Embryonic facial prominence (tissue), 1 donor: ENCODE measurements at regions not wholly inside any gene's neighbourhood (a gene's known extent, or its start where the extent isn't known, plus 50 kb on each side); places are given as distances from the start of the nearest gene placed in this dataset.
"Not testable (repeated sequence)": the region's sequence is repeated elsewhere in the genome, so short reads cannot be mapped to it uniquely, and the experiment has no call there.

ENCODE experiments used
- DNase-seq: peaks from one replicate; pipeline ENCODE4 v3.0.0-alpha.2; 2016; ENCODE audit errors: extremely low spot score

DNA sequence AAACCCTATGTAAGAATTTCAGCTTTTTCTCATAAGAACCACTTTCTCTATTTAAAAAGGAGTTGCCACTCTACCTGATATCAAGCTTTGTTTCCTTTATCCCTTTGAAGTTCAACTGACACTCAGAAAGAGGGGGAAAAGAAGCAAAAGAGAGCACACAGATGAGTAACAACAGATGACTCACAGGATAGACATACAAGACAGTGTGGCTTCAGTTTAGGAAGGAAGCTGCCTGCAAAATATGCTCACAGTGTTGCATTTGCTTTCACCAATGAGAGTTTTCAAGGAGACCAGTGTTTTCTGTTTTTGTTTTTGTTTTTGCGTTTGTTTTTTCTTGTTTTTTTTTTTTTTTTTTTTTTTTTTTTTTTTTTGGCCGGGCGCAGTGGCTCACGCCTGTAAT lies 1181.6 kb downstream of the DNAJB9 start:
- DNase-seq = no peak

DNA sequence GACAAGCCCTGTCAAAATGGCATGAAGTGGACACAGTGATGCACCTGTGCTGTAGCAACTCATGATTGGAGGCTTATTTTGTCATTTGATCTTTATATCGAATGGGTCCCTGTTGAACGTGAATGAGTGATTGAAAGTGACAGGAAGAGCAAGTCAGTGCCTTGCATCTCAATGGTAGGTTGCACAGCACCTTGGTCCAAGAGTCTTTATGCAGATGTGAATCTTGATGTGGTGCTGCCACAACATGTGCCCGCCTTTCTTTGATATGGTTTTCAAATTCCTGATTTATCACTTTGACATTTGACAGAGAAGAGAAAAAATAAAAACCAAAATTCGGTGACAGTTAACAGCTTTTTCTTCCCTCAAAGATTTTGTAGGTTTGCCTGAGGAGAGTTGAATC lies 1182.4 kb downstream of the DNAJB9 start:
- DNase-seq = no peak

DNA sequence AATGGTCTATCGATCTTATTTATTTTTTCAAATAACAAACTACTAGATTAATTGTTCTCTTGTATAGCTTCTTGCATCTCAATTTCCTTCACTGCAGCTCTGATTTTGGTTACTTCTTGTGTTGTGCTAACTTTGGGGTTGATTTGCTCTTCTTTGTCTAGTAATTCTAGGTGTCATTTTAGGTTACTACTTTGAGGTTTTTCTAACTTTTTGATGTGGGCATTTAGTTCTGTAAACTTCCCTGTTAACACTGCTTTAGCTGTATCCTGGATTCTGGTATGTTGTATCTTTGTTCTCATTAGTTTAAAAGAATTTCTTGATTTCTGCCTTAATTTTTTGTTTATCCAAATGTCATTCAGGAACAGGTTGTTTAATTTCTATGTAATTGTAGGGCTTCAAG lies 1188.0 kb downstream of the DNAJB9 start:
- no peak for DNase-seq

DNA sequence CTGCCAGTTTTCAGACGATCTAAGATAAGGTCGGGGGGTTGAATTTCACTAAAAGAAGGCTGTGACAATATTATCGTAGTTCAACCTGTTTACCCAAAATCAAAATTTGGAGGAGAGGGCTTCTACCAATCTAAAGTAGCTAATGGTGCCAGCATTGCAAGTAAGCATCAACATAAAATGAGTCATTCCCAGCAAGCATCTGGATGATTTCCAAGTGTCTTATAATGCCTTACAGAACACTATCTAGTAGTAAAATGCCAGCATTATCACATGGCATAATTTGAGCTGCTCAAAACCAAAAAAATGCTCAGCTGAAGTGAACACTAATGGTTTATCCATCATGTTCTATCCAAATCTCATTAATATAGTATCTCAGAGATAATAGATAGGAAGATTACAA lies 1193.9 kb downstream of the DNAJB9 start:
- DNase-seq = no peak

DNA sequence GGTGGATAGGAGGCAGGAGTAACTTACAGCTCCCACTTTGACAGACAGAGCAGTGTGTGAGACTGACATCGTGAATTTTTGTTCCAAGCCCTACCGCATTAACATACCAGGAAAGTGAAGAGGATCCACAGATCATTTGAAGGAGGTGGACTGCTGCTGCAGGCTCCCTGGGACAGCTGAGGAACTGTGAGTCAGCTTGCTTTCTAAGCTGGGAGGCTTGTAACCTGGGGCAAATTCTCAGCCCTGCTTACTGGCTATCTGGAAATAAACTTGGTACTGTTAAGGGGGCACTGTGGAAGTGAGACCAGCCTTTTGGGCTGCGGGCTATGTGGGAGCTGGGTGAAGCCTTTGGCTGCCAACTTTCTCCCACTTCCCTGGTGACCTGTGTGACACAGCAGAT lies 1202.5 kb downstream of the DNAJB9 start:
- DNase-seq = no peak

DNA sequence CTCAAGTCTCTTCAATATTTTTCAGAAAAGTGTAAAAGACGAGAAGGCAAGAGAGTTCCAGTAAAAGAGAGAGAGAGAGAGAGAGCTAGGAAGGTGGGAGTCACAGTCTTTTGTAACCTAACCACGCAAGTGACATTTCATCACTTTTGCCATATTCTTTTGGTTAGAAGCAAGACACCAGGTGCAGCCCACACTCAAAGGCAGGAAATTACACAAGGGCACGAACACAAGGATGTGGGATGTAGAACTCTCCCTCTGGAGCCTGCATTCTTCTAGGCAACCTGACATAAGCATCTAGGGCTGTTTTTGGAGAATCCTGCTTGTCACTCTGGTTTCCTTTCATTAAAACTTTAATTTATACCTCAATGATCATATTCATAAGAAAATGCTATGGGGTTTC lies 1213.1 kb downstream of the DNAJB9 start:
- no peak for DNase-seq

DNA sequence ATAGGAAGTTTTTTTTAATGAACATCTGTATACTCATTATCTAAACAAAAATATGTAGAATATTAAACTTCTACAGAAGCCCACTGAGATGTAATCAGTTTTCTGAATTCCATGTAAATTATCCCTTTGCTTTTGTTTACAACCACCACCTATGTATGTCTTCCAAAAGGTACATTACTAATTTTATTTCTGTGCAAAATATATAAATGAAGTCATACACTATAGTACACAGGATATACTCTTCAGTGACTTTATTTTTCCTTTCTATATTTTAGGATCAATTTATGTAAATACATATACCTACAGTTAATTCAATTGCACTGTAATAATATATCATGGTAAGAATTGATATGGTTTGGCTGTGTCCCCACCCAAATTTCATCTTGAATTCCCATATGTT lies 1236.9 kb downstream of the DNAJB9 start:
- no peak for DNase-seq

DNA sequence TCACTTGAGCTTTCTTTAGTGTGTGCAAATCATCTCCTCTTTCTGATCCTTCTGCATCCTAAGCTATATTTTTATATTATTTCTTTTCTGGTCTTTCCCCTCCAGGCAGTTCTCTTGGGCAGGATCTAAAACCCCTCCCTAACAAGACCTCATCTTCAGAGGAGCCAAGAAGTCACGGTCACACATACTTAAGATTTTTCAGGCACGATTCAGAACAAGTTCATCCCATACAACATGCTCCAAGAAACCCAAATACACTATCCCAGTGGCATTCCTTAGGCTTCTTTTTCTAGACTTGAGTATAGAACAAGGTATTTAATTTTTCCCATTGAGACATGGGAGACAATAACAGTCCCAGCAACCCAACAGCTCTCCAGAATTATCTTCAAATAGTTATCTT lies 1251.5 kb downstream of the DNAJB9 start:
- DNase-seq = no peak

DNA sequence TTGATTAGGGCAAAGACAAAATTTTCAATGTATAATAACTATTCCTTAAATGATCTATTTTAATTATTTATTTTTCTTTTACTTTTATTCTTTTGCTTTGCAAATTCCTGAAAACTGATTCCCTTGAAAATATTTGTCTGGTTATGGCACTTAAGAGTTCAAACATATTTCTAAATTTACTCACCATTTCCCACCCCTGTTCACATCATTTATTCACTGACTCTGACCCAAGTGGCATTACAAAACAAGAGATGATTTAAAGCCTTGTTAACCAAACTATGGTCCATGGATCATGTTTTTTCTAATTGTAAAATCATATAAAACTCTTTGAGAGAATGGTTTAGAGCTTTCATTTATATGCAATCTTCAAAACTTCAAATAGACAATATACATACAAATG lies 1256.1 kb upstream of the LRRN3 start:
- DNase-seq = no peak

DNA sequence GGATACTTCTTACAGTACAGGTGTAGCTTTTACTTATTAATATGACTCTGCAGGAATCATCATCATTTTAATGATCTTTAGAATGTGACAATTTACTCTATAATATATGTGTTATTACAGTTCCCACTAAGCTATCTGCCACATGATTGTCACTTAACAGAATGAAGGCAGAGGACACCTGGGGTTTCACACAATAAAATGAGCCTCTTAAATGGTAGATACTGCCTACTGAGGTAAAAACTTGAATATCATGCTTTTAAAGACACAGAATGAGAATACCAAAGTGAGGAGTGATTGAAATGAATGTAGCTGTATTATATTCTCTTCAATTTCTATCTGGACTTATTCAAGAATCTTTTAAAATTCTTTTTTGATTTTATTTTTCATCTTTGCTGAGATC lies 1255.3 kb upstream of the LRRN3 start:
- no peak for DNase-seq

DNA sequence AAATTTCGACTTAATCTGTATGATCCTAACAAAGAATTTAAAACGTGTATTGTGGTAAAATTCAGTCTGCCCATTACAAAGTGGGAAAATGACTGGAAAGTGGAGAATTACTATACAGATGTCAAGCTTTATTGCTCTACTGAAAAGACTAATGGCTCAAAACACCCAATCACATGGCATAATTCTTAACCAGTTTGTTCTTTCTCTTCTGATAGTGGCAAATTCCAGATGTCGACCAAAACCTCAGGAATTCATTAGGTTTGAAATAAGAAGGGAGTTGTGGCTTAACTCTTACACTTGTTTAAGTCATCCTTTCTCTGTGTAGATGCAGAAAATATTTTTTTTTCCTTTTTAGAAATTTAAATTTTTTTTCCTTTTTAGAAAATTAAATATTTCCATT lies 1254.9 kb upstream of the LRRN3 start:
- DNase-seq = no peak

DNA sequence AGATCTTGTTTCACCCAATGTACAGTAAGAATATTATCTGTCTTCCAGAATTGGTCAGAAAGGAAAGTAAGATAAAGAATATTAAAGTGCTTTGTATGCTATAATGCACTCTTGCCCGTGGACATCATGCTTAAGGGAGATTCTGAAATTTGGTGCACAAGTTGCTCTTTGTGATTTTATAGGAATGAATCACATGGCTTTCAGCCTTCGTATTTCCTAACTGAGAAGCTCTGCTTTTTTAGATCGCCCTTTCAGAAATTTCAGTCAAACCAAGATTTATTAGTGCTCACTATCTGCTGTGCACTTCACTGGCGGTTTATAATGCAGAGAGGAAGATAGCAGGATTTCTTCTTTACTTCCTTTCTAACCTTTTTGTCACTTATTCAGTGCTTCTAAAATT lies 1248.5 kb upstream of the LRRN3 start:
- DNase-seq = no peak

DNA sequence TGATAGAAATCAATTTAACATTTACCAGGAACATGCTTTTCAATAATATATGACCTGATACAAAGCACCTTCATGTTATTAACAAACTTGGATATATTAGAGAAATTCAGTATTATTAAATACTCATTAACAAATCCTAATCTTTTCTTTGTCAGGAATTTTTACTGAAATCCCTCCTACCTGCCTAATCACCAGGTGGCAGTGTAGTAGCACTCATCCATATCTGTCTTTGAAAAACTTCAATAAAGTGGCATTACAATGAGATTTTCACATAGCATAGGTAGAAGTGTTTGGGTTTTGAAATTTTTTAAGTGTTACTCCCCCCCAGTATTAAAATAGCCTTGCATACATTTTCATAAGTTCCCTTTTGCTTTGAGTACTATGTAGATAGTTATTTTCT lies 1246.6 kb upstream of the LRRN3 start:
- DNase-seq = no peak

DNA sequence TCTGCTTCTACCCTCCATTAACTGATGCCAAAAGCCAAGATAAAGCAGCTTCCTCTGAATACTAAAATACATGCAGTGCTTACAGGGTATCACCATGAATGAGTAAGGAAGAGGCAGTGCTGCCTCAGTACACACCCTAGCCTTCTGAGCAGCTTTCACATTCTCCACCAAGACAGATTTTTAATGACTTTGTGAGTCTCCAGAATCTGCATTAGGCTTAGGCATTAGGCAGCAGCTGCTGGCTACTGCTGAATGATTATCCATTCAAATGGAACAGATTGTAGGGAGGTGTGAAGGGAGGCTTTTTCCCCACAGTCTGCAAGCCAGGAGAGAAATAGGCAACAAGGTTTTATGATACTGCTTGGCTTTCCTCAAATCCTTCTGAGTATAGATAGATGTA lies 1226.7 kb upstream of the LRRN3 start:
- DNase-seq = no peak

DNA sequence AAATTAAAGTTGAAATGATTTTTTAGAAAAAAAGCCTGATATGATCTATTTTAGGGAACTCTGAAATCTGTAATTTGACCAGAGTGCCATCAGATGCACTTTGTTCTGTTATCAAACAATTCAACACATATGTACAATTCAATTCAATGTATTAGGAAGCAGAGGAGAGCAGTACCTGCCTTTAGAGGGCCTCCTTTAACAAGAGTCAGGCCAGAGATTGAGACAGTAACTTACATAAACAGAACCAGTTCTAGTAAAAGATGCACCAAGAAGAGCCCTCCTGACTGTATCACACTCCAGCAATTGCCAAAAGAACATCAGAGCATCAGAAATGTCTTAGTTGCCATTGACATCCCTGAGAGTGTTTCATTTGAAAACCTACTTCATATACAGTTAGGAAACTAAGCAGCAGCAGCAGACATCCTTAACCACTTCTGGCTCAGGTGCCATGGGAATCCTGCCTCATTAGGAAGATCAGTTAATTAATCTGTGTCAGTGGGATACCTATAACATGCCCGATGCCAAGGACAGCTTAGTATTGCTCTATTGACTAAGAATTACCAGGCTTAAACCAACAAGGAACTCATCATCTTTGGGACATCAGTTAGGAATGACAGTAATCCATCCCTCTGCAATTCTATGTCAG lies 1222.6 kb upstream of the LRRN3 start:
- no peak for DNase-seq

DNA sequence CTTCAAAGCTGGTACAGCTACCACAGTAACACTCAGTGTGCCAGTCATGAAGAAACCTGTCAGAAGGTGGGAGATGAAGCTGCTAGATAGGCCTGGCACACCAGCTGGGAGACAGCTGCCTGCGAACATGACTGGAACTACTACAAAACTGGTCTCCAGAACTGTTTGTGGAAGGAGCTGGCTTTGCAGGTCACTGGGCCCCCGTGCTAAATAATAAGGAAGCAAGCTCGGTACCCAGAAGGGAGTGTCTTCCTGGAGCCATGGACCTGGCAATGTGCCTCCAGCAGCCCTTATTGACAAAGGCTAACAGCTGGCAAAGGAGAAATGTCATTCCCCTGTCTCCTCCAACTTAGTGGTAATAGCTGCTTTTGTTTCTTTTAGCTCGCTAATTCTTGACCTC lies 1217.6 kb upstream of the LRRN3 start:
- no peak for DNase-seq

DNA sequence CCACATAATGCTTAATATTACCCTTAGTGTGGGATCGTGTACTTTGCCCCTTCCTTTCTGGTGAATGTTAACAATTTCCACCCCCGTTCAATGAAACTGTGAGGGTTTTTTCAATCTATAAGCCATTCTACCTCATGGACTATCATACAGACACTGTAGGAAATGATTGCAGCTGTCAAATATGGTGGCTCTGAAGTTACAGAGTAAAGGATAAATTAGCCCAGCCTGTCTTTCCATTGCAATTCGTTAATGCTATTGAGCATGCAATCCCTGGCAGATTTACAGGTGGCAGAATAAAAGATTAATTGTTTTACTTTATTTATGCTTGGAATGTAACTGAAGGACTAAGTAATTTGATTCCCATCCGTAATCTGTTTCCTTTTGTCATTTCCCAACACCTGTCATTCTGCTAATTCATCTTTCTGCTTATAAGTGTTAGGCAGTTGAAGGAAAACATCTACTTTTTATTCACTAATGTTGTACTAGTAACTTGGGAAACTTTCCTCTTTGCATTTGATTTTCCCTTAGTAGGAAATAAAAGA lies 1211.6 kb upstream of the LRRN3 start:
- DNase-seq = no peak

DNA sequence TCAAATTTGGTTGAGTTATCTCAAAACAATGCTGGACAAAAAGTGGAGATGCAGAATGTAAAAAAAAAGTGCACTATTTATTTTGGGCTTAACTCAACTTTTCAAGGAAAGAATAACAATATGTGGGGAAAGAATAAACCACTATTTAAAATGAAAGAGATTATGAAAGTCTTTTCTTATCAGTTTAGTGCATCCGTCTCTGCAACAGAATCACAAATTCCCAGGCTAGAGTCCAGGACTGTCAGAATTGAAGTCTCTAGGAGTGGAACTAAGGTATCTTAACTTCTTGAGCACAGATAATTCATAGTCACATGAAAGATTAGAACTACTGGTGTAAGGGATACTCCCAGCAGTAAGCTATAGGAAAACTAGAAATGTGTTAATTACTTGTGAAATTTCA lies 1200.3 kb upstream of the LRRN3 start:
- DNase-seq = no peak

DNA sequence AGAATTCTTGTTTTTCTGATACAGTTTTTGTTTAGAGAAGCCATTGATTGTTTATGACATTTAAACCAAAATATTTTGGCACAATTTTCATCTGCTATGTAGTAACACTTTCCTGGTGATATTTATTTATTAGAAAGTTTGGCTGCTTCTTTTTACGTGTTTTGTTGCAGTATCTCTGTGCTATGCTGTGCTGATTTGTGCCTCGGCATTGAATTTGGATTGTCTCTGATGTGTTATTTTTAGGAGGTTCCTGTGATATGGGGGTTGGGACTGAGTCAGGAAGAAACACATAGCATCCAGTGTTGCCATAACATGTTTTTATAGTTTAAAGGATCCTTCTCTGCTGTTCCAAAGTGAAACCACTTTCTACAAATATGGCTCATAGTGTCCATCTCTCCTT lies 1197.7 kb upstream of the LRRN3 start:
- no peak for DNase-seq

DNA sequence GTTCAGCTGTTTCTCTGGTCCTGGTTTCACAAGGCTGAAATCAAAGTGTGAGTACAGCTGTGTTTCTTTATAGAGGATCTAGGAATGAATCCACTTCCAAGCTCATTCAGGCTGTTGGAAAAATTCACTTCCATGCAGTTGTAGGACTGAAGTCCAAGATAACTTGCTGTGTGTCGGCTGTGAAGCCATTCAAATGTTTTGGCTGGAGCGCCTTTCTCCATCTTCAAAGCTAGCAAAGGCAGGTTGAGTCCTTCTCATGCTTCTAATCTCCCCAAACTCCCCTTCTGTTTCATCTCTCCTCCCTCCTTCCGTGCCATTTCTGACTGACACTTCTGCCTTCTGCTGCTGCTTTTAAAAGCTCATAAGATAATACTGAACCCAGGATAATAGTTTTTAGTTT lies 1195.4 kb upstream of the LRRN3 start:
- no peak for DNase-seq

DNA sequence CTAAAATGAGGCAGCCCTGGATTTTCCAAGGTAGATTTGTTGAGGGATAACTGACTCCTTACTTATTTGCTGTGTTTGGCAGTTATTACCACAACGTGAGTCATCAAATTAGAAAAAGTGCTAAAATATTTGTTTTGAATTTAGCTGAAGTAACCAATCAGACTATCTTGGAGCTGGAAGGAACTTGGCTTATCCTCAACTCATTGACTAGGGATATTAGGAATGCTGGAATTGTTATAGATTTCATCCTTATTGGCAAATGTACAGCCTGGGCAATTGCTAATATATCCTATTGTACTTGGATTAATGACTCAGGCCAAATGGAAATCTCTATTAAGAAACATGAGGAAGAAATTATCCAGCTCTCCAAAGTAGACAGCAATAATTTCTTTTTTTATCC lies 1189.0 kb upstream of the LRRN3 start:
- DNase-seq = no peak

DNA sequence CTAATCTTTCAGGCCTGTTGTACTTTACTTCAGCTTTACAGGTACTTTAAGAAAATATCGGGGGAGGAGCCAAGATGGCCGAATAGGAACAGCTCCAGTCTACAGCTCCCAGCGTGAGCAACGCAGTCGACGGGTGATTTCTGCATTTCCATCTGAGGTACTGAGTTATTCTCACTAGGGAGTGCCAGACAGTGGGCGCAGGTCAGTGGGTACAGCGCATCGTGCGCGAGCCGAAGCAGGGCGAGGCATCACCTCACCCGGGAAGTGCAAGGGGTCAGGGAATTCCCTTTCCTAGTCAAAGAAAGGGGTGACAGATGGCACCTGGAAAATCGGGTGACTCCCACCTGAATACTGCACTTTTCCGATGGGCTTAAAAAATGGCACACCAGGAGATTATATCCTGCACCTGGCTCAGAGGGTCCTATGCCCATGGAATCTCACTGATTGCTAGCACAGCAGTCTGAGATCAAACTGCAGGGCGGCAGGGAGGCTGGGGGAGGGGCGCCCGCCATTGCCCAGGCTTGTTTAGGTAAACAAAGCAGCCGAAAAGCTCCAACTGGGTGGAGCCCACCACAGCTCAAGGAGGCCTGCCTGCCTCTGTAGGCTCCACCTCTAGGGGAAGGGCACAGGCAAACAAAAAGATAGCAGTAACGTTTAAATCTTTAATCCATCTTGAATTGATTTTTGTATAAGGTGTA lies 1185.4 kb upstream of the LRRN3 start:
- not testable (repeated sequence) for DNase-seq

DNA sequence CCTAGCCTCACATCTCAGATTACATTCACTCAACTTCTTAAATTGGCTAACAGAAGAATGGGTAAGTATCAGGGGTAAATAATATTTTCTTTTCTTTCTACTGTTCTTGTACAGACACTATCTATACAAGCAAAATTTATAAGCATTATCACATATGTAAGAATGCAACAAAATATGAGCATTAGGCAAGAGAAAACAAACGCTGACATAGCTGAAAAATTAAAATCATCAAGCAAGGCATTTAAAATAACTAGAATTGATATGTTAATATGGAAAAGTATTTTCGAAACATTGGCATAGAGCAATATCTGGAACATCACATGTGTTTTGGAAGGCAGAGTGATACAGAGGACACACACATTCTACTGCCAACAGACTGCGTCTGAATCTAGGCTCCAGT lies 1175.3 kb upstream of the LRRN3 start:
- no peak for DNase-seq

DNA sequence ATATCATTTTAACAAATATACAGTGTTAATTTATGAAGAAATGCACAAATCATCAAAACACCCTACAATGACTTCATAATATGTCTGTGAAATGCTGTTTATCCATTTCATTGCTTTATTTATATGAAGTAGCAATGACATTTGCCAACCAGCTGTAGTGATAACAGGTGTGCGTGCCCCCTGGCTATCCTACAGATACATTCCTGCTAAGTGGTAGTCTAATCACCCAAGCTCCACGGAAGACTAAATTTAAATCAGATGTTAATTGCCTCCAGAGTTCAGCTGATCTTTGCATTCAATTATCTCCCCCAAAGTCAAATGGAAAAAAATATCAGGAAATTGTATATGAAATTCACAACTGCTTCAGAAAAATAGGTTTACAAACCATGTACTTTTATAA lies 1164.2 kb upstream of the LRRN3 start:
- DNase-seq = no peak
